ENCODE measurements at regions not wholly inside any gene's neighbourhood (a gene's known extent, or its start where the extent isn't known, plus 50 kb on each side); places are given as distances from the start of the nearest gene placed in this dataset.

DNA sequence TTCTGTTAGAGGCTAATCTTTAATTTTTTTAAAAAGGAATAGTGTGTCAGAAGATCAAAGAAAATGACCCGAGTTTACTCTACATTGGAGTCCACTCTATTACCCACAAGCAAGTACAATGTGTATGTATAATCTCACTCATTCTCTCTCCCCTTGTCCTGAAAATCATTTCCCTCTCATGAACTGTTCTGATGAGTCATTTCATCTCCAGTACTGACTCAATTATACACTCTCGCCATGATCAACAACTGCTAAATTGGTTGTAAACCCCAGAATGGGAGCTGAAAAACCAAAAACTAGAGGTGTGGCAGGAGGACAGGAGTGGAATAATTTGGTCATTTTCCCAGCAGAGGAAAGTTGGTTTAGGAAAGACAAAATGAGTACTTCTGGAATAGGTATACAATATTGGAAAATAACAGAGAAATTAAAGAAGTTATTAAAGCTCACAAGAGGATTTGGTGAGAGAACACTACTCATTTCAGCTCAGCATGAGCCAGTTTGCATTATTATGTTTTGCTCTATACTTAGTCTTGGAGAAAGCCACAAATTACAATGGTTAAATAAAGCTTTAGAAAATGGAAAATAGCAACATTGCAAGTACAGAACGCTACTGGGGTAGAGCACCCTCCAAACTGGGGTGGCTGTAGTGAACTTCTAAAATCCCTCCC lies 144.3 kb upstream of the PFN2 start:
- TF ChIP-seq, protein P1, sequence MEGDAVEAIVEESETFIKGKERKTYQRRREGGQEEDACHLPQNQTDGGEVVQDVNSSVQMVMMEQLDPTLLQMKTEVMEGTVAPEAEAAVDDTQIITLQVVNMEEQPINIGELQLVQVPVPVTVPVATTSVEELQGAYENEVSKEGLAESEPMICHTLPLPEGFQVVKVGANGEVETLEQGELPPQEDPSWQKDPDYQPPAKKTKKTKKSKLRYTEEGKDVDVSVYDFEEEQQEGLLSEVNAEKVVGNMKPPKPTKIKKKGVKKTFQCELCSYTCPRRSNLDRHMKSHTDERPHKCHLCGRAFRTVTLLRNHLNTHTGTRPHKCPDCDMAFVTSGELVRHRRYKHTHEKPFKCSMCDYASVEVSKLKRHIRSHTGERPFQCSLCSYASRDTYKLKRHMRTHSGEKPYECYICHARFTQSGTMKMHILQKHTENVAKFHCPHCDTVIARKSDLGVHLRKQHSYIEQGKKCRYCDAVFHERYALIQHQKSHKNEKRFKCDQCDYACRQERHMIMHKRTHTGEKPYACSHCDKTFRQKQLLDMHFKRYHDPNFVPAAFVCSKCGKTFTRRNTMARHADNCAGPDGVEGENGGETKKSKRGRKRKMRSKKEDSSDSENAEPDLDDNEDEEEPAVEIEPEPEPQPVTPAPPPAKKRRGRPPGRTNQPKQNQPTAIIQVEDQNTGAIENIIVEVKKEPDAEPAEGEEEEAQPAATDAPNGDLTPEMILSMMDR (IDR thresholded peaks at IDR 0.05) = no peak
- TF ChIP-seq POLR2A (IDR thresholded peaks at IDR 0.05) = no peak
